Stimulated activated CD8-positive, alpha-beta memory T cell treated with anti-CD3 and anti-CD28 coated beads, Interleukin-12 subunit alpha, Interleukin-12 subunit beta, amount 100 ng/mL, for 24 hours (primary cell): ENCODE measurements at regions not wholly inside any gene's neighbourhood (a gene's known extent, or its start where the extent isn't known, plus 50 kb on each side); places are given as distances from the start of the nearest gene placed in this dataset.

Experiments used
- DNase-seq: peaks from one replicate; pipeline ENCODE4 v3.0.0-alpha.2; 2020; ENCODE audit errors: extremely low read depth

- DNase-seq: no peak
Measured at GRCh38 chr10:31606841-31607240, 287.8 kb downstream of the ZEB1 start.

- no peak for DNase-seq
Measured at GRCh38 chr10:31605861-31606525, 287.0 kb downstream of the ZEB1 start.

- DNase-seq: no peak
Measured at GRCh38 chr10:31605426-31605825, 286.4 kb downstream of the ZEB1 start.

GRCh38 chr10:31604646-31605170, 285.7 kb downstream of the ZEB1 start:
- DNase-seq: no peak

- DNase-seq: no peak
Measured at GRCh38 chr10:31604096-31604495, 285.1 kb downstream of the ZEB1 start.

GRCh38 chr10:31603235-31604087, 284.4 kb downstream of the ZEB1 start:
- DNase-seq: peak; percentile 65

- DNase-seq: no peak
Measured at GRCh38 chr10:31602541-31603234, 283.7 kb downstream of the ZEB1 start.

- no peak for DNase-seq
Measured at GRCh38 chr10:31601136-31601535, 282.1 kb downstream of the ZEB1 start.

GRCh38 chr10:31599626-31600504, 280.8 kb downstream of the ZEB1 start:
- DNase-seq: no peak

GRCh38 chr10:31596765-31597164, 277.7 kb downstream of the ZEB1 start:
- no peak for DNase-seq

- no peak for DNase-seq
Measured at GRCh38 chr10:31595992-31596391, 277.0 kb downstream of the ZEB1 start.

GRCh38 chr10:31594347-31594873, 275.4 kb downstream of the ZEB1 start:
- no peak for DNase-seq

GRCh38 chr10:31593124-31593523, 274.1 kb downstream of the ZEB1 start:
- no peak for DNase-seq

GRCh38 chr10:31591569-31591968, 272.6 kb downstream of the ZEB1 start:
- DNase-seq: no peak

GRCh38 chr10:31590023-31590800, 271.2 kb downstream of the ZEB1 start:
- DNase-seq: no peak

- no peak for DNase-seq
Measured at GRCh38 chr10:31587691-31588090, 268.7 kb downstream of the ZEB1 start.

GRCh38 chr10:31586723-31587638, 268.0 kb downstream of the ZEB1 start:
- no peak for DNase-seq

GRCh38 chr10:31584876-31585275, 265.9 kb downstream of the ZEB1 start:
- no peak for DNase-seq

- DNase-seq: no peak
Measured at GRCh38 chr10:31584098-31584631, 265.1 kb downstream of the ZEB1 start.
